ENCODE measurements at regions not wholly inside any gene's neighbourhood (a gene's known extent, or its start where the extent isn't known, plus 50 kb on each side); places are given as distances from the start of the nearest gene placed in this dataset.

DNA sequence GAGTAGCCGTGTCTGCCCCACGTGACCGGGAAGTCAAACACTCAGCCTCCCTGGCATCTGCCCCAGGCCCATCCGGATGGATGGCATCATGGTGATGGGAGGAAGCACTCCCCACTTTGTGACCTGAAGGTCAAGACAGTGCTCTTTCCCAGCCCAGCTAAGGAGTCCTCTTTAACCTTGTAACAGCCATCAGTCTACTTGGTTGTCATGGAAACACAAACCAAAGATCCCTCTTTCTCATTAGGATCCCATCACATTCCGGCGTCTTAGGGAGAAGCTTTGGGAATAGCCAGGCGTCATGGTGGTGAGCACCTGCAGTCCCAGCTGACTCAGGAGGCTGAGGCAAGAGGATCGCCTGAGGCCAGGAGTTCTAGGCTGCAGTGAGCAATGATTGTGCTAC lies 90.9 kb upstream of the FOXC1 start:
- FAIRE-seq (no peak), DNase-seq (ENCODE audit: insufficient read length) (no peak)
- TF ChIP-seq POLR2A (IDR thresholded peaks at IDR 0.05; ENCODE audit: low read depth, low read length), result no peak
- no peak for TF ChIP-seq POLR2AphosphoS5 (IDR thresholded peaks at IDR 0.05; ENCODE audit: low read depth, low read length)
- no peak for TF ChIP-seq TAF1 (IDR thresholded peaks at IDR 0.05; ENCODE audit: borderline replicate concordance, low read depth, low read length)

DNA sequence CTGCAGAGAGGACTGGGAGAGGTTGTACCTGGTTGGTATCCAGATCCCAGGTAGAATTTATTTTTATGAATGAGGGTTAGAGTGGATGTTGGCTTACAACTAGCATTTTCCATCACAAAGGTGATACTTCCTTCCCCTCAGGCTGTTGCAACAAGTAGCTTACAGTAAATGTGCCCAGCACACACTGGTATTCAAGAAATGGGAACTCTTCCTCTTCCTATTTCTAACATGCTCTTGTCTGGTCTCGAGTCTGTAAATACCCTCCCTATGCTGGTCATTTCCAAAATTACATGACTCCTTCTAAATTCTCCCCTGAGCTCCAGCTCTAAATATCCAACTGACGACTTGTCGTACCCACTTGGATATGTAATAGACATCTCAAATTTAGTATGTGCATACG lies 90.1 kb upstream of the FOXC1 start:
- no peak for DNase-seq (ENCODE audit: insufficient read length)
- TF ChIP-seq POLR2AphosphoS5 (IDR thresholded peaks at IDR 0.05; ENCODE audit: low read depth, low read length) (no peak), POLR2A (IDR thresholded peaks at IDR 0.05; ENCODE audit: low read depth, low read length) (no peak), TAF1 (IDR thresholded peaks at IDR 0.05; ENCODE audit: borderline replicate concordance, low read depth, low read length) (no peak)
- FAIRE-seq, result no peak

DNA sequence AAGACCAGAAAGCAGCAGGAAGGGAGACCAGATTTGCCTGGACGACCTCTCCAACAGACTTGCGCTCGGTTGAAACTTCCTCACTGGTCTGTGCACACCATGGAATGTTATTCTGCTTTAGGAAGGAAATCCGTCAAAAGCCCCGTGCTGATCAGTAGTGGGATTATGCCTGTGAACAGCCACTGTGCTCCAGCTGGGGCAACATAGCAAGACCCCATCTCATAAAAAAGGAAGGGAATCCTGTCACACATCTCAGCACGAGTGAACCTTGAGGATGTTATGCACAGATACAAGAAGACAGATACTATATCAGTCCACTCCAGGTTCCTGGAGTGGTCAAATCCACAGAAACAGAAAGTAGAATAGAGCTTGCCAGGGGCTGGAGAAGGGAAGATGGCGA lies 86.9 kb upstream of the FOXC1 start:
- TF ChIP-seq POLR2A (IDR thresholded peaks at IDR 0.05; ENCODE audit: low read depth, low read length) (no peak), POLR2AphosphoS5 (IDR thresholded peaks at IDR 0.05; ENCODE audit: low read depth, low read length) (no peak), TAF1 (IDR thresholded peaks at IDR 0.05; ENCODE audit: borderline replicate concordance, low read depth, low read length) (no peak)
- FAIRE-seq, result no peak
- no peak for DNase-seq (ENCODE audit: insufficient read length)

DNA sequence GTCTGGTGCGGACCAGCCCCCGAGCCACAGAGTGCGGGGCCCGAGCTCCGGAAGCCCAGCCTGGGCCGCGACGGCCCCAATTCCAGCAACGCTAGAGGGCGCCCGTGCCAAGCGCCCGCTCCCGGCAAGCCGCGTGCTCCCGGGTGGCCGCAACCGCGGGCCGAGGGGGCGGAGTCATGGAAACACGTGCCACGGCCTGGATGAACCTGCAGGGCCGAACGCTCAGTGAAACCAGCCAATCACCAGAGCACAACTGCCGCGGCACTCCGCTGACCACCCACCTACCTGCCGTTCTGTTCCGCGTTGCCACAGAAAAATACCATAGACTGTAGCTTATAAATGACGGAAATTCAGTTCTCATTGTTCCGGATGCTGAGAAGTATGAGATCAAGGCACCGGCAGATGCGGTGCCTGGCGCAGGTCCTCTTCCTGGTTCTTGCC lies 85.7 kb upstream of the FOXC1 start:
- DNase-seq (ENCODE audit: insufficient read length) (peak; percentile 28), FAIRE-seq (no peak)
- no peak for TF ChIP-seq POLR2AphosphoS5 (IDR thresholded peaks at IDR 0.05; ENCODE audit: low read depth, low read length)
- TF ChIP-seq TAF1 (IDR thresholded peaks at IDR 0.05; ENCODE audit: borderline replicate concordance, low read depth, low read length), result no peak
- no peak for TF ChIP-seq POLR2A (IDR thresholded peaks at IDR 0.05; ENCODE audit: low read depth, low read length)

DNA sequence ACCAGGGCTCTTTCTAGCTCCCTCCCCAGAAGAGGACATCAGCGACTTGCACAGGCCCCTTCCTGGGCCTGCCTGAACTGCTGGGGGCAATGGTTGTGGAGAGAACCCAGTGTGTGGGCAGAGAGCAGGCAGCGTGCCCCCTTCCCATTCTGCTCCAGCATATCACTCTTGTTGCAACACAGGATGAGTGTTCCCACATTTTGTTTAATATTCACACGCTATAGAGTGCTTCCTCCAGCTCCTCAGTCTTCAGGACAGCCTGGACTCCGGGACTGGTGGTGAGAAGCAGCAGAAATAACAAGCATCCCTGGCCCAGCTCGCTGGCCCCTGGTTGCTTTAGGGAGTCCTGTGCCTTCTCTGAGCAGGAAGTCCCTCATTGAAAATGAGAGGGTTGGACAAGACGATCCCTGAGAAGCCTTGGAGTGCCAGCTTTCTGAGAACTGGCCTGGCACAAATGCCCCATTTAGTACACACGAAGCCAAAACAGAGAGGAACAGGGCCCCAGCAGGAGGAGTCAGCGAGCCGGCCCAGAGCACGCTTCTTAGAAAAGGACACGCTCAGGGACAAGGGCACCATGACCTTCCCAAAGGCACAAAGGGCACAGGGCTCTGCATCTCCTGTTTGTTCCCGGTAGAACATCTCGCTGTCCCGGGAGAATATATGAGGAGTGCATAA lies 84.2 kb upstream of the FOXC1 start:
- DNase-seq (ENCODE audit: insufficient read length), result no peak
- no peak for FAIRE-seq
- TF ChIP-seq TAF1 (IDR thresholded peaks at IDR 0.05; ENCODE audit: borderline replicate concordance, low read depth, low read length) (no peak), POLR2AphosphoS5 (IDR thresholded peaks at IDR 0.05; ENCODE audit: low read depth, low read length) (no peak), POLR2A (IDR thresholded peaks at IDR 0.05; ENCODE audit: low read depth, low read length) (no peak)

DNA sequence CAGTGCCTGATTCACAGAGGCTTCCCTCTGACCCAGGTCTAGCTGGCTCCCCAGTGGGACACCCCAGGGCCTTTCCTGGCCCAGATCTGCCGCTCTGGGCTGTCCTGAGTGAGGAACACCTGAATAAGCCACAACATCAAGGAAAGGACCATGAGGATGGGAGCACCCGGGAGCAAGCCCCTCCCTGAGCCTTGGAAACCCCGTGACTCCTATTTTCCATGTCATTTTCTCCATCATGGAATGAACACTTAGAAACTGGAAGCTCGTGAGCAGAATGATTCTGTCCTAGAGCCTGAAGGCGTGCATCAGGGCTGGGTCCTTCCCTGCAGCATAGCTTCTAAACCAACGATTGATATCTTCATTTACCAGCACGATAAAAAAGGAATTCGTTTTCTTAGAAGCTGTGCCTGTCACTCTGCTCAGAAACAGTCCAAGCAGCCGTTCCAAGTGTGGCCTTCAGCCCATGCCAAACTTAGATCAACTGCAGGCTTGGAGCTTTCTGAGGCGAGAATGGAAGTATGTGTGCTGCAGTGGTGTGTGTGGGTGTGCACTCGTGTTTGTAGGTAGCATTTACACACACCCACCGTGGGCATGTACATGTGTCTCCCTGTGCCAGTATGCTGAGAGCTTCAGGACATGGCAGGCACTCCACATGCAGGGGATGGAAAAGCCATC lies 83.2 kb upstream of the FOXC1 start:
- no peak for TF ChIP-seq POLR2A (IDR thresholded peaks at IDR 0.05; ENCODE audit: low read depth, low read length)
- TF ChIP-seq POLR2AphosphoS5 (IDR thresholded peaks at IDR 0.05; ENCODE audit: low read depth, low read length), result no peak
- TF ChIP-seq TAF1 (IDR thresholded peaks at IDR 0.05; ENCODE audit: borderline replicate concordance, low read depth, low read length), result no peak
- DNase-seq (ENCODE audit: insufficient read length) (no peak), FAIRE-seq (no peak)

GRCh38 chr6:1527073-1527457 lies 82.7 kb upstream of the FOXC1 start:
- peak; percentile 30 for DNase-seq (ENCODE audit: insufficient read length)

DNA sequence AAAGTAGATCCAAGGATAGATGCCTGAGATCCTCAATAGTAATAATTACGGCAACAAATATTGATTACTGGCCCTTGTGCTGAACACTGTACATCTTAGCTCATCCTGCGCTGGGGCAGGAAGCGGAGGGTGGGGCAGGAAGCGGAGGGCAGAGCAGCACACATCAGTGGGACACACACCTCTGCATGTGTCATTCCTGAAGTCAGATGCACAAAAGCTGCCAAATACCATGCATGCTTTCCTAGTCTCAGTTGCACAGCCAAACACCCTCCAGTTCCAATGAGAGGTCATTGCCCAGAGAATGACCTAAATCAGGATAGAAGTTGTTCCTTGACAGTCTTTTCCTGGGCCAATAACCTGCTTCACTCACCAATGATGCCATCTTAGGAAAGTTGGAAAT lies 74.4 kb upstream of the FOXC1 start:
- FAIRE-seq, result no peak
- no peak for DNase-seq (ENCODE audit: insufficient read length)

More at GRCh38 chr6:1527073-1527457, 82.7 kb upstream of the FOXC1 start:
- FAIRE-seq, result no peak
- TF ChIP-seq POLR2A (IDR thresholded peaks at IDR 0.05; ENCODE audit: low read depth, low read length) (no peak), POLR2AphosphoS5 (IDR thresholded peaks at IDR 0.05; ENCODE audit: low read depth, low read length) (no peak), TAF1 (IDR thresholded peaks at IDR 0.05; ENCODE audit: borderline replicate concordance, low read depth, low read length) (no peak)

GRCh38 chr6:1536526-1537429 lies 72.9 kb upstream of the FOXC1 start:
- no peak for FAIRE-seq
- TF ChIP-seq POLR2AphosphoS5 (IDR thresholded peaks at IDR 0.05; ENCODE audit: low read depth, low read length), result no peak
- TF ChIP-seq POLR2A (IDR thresholded peaks at IDR 0.05; ENCODE audit: low read depth, low read length), result no peak
- TF ChIP-seq TAF1 (IDR thresholded peaks at IDR 0.05; ENCODE audit: borderline replicate concordance, low read depth, low read length), result no peak
- no peak for DNase-seq (ENCODE audit: insufficient read length)

More for the DNA sequence above, 74.4 kb upstream of the FOXC1 start:
- no peak for TF ChIP-seq POLR2A (IDR thresholded peaks at IDR 0.05; ENCODE audit: low read depth, low read length)
- TF ChIP-seq POLR2AphosphoS5 (IDR thresholded peaks at IDR 0.05; ENCODE audit: low read depth, low read length), result no peak

GRCh38 chr6:1538369-1538768 lies 71.3 kb upstream of the FOXC1 start:
- FAIRE-seq (no peak), DNase-seq (ENCODE audit: insufficient read length) (no peak)
- TF ChIP-seq POLR2AphosphoS5 (IDR thresholded peaks at IDR 0.05; ENCODE audit: low read depth, low read length), result no peak
- no peak for TF ChIP-seq POLR2A (IDR thresholded peaks at IDR 0.05; ENCODE audit: low read depth, low read length)
- TF ChIP-seq TAF1 (IDR thresholded peaks at IDR 0.05; ENCODE audit: borderline replicate concordance, low read depth, low read length), result no peak

- FAIRE-seq, result no peak
- TF ChIP-seq TAF1 (IDR thresholded peaks at IDR 0.05; ENCODE audit: borderline replicate concordance, low read depth, low read length) (no peak), POLR2A (IDR thresholded peaks at IDR 0.05; ENCODE audit: low read depth, low read length) (no peak), POLR2AphosphoS5 (IDR thresholded peaks at IDR 0.05; ENCODE audit: low read depth, low read length) (no peak)
- no peak for DNase-seq (ENCODE audit: insufficient read length)
Observed at GRCh38 chr6:1538810-1539478, 70.8 kb upstream of the FOXC1 start.
